Fibroblast of pulmonary artery (primary cell): ENCODE measurements at regions not wholly inside any gene's neighbourhood (a gene's known extent, or its start where the extent isn't known, plus 50 kb on each side); places are given as distances from the start of the nearest gene placed in this dataset.

Source experiments
- DNase-seq: peaks from one replicate; pipeline ENCODE4 v3.0.0-alpha.2; 2010; ENCODE audit warnings: low read depth
- H3K4me3 ChIP-seq: replicated peaks from 2 replicates; pipeline ENCODE4 v1.5.1; 2011; ENCODE audit warnings: low read depth, mild to moderate bottlenecking, control low read depth, low read length, moderate library complexity
- TF ChIP-seq, protein P1 (sequence below): IDR thresholded peaks from 2 replicates; pipeline ENCODE4 v1.5.1; 2011; ENCODE audit warnings: mild to moderate bottlenecking, control low read depth, low read length, inconsistent platforms; ENCODE audit errors: missing control alignments

DNA sequence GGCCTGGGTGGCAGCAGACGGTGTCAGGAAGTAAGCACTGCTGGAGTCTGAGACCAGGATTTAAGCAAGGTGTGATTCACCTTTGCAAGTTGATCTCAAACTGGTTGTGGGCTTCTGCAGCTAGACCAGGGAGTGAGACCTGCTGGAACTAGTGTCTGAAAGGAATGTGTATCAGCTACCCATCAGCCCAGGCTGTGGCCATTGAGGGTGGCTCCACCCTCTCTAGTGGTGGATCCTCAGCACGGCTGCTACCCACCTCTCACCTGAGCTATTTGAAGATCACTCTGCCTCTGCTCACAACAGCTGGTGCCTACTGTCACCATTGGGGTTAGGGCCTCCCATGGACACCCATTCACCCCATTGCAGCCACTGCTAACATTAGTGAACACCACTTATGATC is 140.3 kb upstream of the DCBLD2 start:
- TF ChIP-seq, protein P1, sequence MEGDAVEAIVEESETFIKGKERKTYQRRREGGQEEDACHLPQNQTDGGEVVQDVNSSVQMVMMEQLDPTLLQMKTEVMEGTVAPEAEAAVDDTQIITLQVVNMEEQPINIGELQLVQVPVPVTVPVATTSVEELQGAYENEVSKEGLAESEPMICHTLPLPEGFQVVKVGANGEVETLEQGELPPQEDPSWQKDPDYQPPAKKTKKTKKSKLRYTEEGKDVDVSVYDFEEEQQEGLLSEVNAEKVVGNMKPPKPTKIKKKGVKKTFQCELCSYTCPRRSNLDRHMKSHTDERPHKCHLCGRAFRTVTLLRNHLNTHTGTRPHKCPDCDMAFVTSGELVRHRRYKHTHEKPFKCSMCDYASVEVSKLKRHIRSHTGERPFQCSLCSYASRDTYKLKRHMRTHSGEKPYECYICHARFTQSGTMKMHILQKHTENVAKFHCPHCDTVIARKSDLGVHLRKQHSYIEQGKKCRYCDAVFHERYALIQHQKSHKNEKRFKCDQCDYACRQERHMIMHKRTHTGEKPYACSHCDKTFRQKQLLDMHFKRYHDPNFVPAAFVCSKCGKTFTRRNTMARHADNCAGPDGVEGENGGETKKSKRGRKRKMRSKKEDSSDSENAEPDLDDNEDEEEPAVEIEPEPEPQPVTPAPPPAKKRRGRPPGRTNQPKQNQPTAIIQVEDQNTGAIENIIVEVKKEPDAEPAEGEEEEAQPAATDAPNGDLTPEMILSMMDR = no peak
- DNase-seq = no peak
- no peak overlapping the region for H3K4me3 ChIP-seq

GRCh38 chr3:99031778-99032177 is 130.3 kb upstream of the DCBLD2 start:
- no peak overlapping the region for H3K4me3 ChIP-seq
- DNase-seq = no peak
- TF ChIP-seq, protein P1 = no peak

- TF ChIP-seq, protein P1 = peak; percentile 66
- peak; percentile 72 for DNase-seq
- H3K4me3 ChIP-seq = no peak overlapping the region
Observed at GRCh38 chr3:99023590-99024192, 122.2 kb upstream of the DCBLD2 start.

GRCh38 chr3:99021466-99021865 is 120.0 kb upstream of the DCBLD2 start:
- no peak overlapping the region for H3K4me3 ChIP-seq
- TF ChIP-seq, protein P1 = no peak
- DNase-seq = no peak

GRCh38 chr3:99016452-99016851 is 115.0 kb upstream of the DCBLD2 start:
- no peak for DNase-seq
- H3K4me3 ChIP-seq = no peak overlapping the region
- TF ChIP-seq, protein P1 = no peak

DNA sequence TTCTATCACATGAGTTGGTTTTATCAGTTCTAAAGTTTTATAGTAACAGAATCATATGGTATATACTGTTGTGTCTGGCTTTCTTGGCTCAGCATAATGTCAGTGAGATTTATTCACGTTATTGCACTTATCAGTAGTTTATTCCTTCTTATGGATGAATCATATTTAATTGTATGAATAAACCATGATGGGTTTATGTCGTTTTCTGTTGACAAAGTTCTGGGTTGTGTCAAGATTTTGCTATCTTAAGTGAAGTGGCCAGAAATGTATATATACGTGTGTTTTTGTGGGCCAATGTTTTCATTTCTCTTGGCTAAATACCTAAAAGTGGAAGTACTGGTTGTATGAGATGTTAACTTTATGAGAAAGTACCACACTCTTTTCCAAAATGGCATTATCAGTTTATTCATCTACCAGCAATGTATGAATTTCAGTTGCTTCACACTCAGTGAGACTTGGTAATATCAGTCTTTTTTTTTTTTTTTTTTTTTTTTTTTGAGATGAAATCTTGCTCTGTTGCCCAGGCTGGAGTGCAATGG is 112.4 kb upstream of the DCBLD2 start:
- TF ChIP-seq, protein P1 = no peak
- DNase-seq = no peak
- H3K4me3 ChIP-seq = no peak overlapping the region

GRCh38 chr3:99013077-99013476 is 111.6 kb upstream of the DCBLD2 start:
- H3K4me3 ChIP-seq = no peak overlapping the region
- DNase-seq = no peak
- TF ChIP-seq, protein P1 = peak; percentile 16
